ENCODE measurements at regions not wholly inside any gene's neighbourhood (a gene's known extent, or its start where the extent isn't known, plus 50 kb on each side); places are given as distances from the start of the nearest gene placed in this dataset.

DNA sequence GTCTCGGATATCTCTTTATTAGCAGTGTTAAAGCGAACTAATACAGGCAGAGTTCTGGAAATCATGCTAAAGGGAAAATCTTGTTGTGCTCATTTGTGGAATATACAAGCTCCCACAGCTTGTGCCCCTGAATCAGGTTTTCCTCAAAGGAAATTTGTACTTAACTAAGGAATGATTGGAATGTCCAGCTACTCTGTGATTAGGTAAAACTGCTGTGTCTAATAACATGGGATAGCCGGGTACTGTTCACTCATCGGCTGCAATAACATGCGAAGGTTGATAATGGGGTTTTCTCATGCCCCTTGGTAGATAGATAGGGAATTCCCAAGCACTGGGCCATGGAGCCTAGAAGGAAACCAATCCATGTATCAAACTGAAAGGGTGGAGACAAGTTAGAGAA is 306.7 kb downstream of the NR2F1-AS1 start:
- no peaks in the 10 kb centered on the region for H3K9me3 Mint-ChIP-seq
- CTCF ChIA-PET, result no interaction called here

DNA sequence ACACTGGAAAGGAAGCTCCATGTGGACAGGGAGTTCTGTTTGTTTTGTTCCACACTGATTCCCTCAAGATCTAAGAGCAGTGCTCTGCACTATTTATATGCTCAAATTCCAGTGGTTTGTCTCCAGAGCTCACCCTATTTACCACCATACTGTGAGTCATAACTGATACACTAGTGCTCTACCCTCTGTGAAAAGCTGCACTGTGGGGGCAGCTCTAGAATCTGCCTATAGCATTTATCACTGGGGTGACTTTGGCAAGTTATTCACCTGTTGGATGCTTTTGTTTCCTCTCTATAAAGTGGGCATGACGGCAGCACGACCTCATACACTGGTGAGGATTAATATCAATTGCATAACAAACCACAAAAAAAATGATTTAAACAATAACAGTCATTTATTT is 307.8 kb downstream of the NR2F1-AS1 start:
- no peak for ATAC-seq
- Mint-ChIP-seq H3K36me3 (no peaks in the 10 kb centered on the region; the same call in 1 of the 2 replicates), H3K27ac (no peak overlapping the region), H3K27me3 (ENCODE audit: low read depth) (no peaks in the 10 kb centered on the region), H3K4me3 (no peak overlapping the region), H3K9me3 (no peaks in the 10 kb centered on the region), H3K4me1 (peaks cover 18% of the 10 kb centered on the region)
- no peak for TF ChIP-seq KAT7 (CRISPR knock-in tag; IDR thresholded peaks at IDR 0.05; ENCODE audit: borderline replicate concordance)
- TF ChIP-seq IRF1 (CRISPR knock-in tag; IDR thresholded peaks at IDR 0.05), result no peak
- TF ChIP-seq SMAD4 (CRISPR knock-in tag; IDR thresholded peaks at IDR 0.05), result no peak
- TF ChIP-seq ZNF416 (CRISPR knock-in tag; IDR thresholded peaks at IDR 0.05), result no peak
- no peak for TF ChIP-seq JAZF1 (CRISPR knock-in tag; IDR thresholded peaks at IDR 0.05)
- no peak for TF ChIP-seq CREB1 (CRISPR knock-in tag; IDR thresholded peaks at IDR 0.05)
- no peak for TF ChIP-seq TEAD1 (CRISPR knock-in tag; IDR thresholded peaks at IDR 0.05)
- no peak for TF ChIP-seq ZNF396 (CRISPR knock-in tag; IDR thresholded peaks at IDR 0.05; ENCODE audit: borderline replicate concordance)
- no peak for DNase-seq (ENCODE audit: low spot score)
- POLR2A ChIA-PET, result no interaction called here
- CTCF ChIA-PET, result no interaction called here

More for the DNA sequence above, 306.7 kb downstream of the NR2F1-AS1 start:
- POLR2A ChIA-PET, result no interaction called here
- H3K4me3 Mint-ChIP-seq, result no peak overlapping the region
- H3K36me3 Mint-ChIP-seq, result no peaks in the 10 kb centered on the region
- no peak overlapping the region for H3K27ac Mint-ChIP-seq
- H3K27me3 Mint-ChIP-seq (ENCODE audit: low read depth), result no peaks in the 10 kb centered on the region
- H3K4me1 Mint-ChIP-seq, result peaks cover 18% of the 10 kb centered on the region
- no peak for TF ChIP-seq TCF7 (CRISPR knock-in tag; IDR thresholded peaks at IDR 0.05; ENCODE audit: low read depth)
- no peak for TF ChIP-seq TEAD4 (CRISPR knock-in tag; IDR thresholded peaks at IDR 0.05)
- TF ChIP-seq, protein P1, sequence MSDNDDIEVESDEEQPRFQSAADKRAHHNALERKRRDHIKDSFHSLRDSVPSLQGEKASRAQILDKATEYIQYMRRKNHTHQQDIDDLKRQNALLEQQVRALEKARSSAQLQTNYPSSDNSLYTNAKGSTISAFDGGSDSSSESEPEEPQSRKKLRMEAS (CRISPR knock-in tag; IDR thresholded peaks at IDR 0.05), result no peak
- no peak for TF ChIP-seq IRF2 (CRISPR knock-in tag; IDR thresholded peaks at IDR 0.05; ENCODE audit: borderline replicate concordance, low read depth)
- TF ChIP-seq ZNF317 (CRISPR knock-in tag; IDR thresholded peaks at IDR 0.05; ENCODE audit: borderline replicate concordance, low read depth), result no peak
- no peak for TF ChIP-seq PREB (CRISPR knock-in tag; IDR thresholded peaks at IDR 0.05; ENCODE audit: borderline replicate concordance)
- no peak for TF ChIP-seq PRRX2 (CRISPR knock-in tag; IDR thresholded peaks at IDR 0.05)
- TF ChIP-seq FOXP1 (CRISPR knock-in tag; IDR thresholded peaks at IDR 0.05; ENCODE audit: borderline replicate concordance), result no peak
- no peak for TF ChIP-seq NFATC4 (CRISPR knock-in tag; IDR thresholded peaks at IDR 0.05)
- no peak for TF ChIP-seq TEAD1 (CRISPR knock-in tag; IDR thresholded peaks at IDR 0.05)
- TF ChIP-seq HMGXB4 (CRISPR knock-in tag; IDR thresholded peaks at IDR 0.05), result no peak
- no peak for TF ChIP-seq ATF3 (CRISPR knock-in tag; conservative IDR thresholded peaks at IDR 0.05)
- no peak for TF ChIP-seq ZBTB21 (CRISPR knock-in tag; IDR thresholded peaks at IDR 0.05; ENCODE audit: borderline replicate concordance)
- no peak for TF ChIP-seq USF2 (CRISPR knock-in tag; IDR thresholded peaks at IDR 0.05)
- DNase-seq (ENCODE audit: low spot score) (no peak), ATAC-seq (peak; percentile 67)
